ENCODE measurements at regions not wholly inside any gene's neighbourhood (a gene's known extent, or its start where the extent isn't known, plus 50 kb on each side); places are given as distances from the start of the nearest gene placed in this dataset.

DNA sequence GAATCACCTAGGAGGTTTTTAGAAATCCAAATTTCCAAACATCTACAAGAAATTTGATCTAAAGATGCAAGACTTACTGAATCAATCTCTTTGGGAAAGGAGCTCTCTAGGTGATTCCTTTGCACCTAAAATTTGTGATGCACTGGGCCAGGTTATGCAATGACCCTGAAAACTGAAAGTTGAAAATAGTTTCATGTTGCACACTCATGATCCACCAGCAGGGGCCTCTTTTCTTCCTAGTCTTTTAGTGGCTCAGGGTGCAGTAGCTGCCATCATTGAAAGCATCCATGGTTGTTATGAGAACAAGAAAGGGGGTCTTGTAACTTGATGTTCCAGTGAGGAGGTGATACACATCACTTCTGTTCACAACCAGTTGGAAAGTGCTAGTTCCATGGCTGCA is 486.8 kb downstream of the PSAT1 start:
- H3K27me3 ChIP-seq (ENCODE audit: control insufficient read depth, insufficient read depth, low read length) = no peaks in the 10 kb centered on the region
- H3K4me3 ChIP-seq (replicated peaks in 1 of 4; ENCODE audit: control extremely low read depth in 1 of 4, insufficient read depth in 1 of 4, low read depth in 3 of 4, low read length in 4 of 4) = no peak overlapping the region
- H3K27ac ChIP-seq (ENCODE audit: insufficient read depth, low read length) = no peak overlapping the region
- no peak overlapping the region for H2AFZ ChIP-seq (ENCODE audit: low read length)
- H3K79me2 ChIP-seq (ENCODE audit: control insufficient read depth, insufficient read depth, low read length) = no peaks in the 10 kb centered on the region
- no peaks in the 10 kb centered on the region for H3K4me1 ChIP-seq (ENCODE audit: control insufficient read depth, extremely low read depth, insufficient read depth, low read length)
- no peak overlapping the region for H3K9ac ChIP-seq (ENCODE audit: insufficient read depth, low read length)
- no peaks in the 10 kb centered on the region for H3K9me3 ChIP-seq (ENCODE audit: control insufficient read depth, insufficient read depth, low read depth, low read length)
- H3K36me3 ChIP-seq (ENCODE audit: control insufficient read depth, insufficient read depth, low read length) = no peaks in the 10 kb centered on the region
- no peak for DNase-seq (ENCODE audit: low read depth in 2 of 2)
- no peak overlapping the region for H3K4me2 ChIP-seq (ENCODE audit: extremely low read depth, insufficient read depth, low read length)
- no peaks in the 10 kb centered on the region for H4K20me1 ChIP-seq (ENCODE audit: control insufficient read depth, extremely low read depth, insufficient read depth, low read length)
- TF ChIP-seq EZH2 (IDR thresholded peaks at IDR 0.05; ENCODE audit: low read length, missing control alignments) = no peak
- TF ChIP-seq, protein P1, sequence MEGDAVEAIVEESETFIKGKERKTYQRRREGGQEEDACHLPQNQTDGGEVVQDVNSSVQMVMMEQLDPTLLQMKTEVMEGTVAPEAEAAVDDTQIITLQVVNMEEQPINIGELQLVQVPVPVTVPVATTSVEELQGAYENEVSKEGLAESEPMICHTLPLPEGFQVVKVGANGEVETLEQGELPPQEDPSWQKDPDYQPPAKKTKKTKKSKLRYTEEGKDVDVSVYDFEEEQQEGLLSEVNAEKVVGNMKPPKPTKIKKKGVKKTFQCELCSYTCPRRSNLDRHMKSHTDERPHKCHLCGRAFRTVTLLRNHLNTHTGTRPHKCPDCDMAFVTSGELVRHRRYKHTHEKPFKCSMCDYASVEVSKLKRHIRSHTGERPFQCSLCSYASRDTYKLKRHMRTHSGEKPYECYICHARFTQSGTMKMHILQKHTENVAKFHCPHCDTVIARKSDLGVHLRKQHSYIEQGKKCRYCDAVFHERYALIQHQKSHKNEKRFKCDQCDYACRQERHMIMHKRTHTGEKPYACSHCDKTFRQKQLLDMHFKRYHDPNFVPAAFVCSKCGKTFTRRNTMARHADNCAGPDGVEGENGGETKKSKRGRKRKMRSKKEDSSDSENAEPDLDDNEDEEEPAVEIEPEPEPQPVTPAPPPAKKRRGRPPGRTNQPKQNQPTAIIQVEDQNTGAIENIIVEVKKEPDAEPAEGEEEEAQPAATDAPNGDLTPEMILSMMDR (conservative IDR thresholded peaks at IDR 0.05 in 1 of 2, IDR thresholded peaks at IDR 0.05 in 1 of 2; ENCODE audit: low read depth in 1 of 2, low read length in 2 of 2) = peak; percentile 14 to 32

DNA sequence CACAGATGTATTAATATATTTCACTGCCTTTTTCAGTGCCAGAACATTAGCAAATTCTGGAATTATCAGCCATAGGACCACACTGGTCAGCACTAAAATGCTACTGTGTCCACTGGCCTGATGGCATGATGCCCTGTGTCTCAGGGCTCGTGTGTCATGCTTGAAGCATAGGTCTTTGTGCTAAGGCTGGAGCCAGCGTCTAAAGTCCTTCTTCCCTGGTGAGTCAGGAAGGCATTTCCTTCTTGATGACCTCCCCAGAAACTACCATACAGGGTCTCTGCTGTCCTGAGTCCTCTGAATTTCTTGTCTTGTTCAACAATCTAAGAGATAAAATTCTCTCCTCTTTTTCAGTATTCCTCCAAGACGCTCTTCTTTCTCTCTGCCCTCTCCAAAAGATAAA is 489.9 kb downstream of the PSAT1 start:
- no peak overlapping the region for H3K4me2 ChIP-seq (ENCODE audit: extremely low read depth, insufficient read depth, low read length)
- no peaks in the 10 kb centered on the region for H3K9me3 ChIP-seq (ENCODE audit: control insufficient read depth, insufficient read depth, low read depth, low read length)
- no peak overlapping the region for H2AFZ ChIP-seq (ENCODE audit: low read length)
- no peak overlapping the region for H3K4me3 ChIP-seq (replicated peaks in 1 of 4; ENCODE audit: control extremely low read depth in 1 of 4, insufficient read depth in 1 of 4, low read depth in 3 of 4, low read length in 4 of 4)
- H3K79me2 ChIP-seq (ENCODE audit: control insufficient read depth, insufficient read depth, low read length) = no peaks in the 10 kb centered on the region
- no peak for TF ChIP-seq EZH2 (IDR thresholded peaks at IDR 0.05; ENCODE audit: low read length, missing control alignments)
- TF ChIP-seq, protein P1 (conservative IDR thresholded peaks at IDR 0.05 in 1 of 2, IDR thresholded peaks at IDR 0.05 in 1 of 2; ENCODE audit: low read depth in 1 of 2, low read length in 2 of 2) = no peak
- H3K4me1 ChIP-seq (ENCODE audit: control insufficient read depth, extremely low read depth, insufficient read depth, low read length) = no peaks in the 10 kb centered on the region
- no peaks in the 10 kb centered on the region for H4K20me1 ChIP-seq (ENCODE audit: control insufficient read depth, extremely low read depth, insufficient read depth, low read length)
- no peaks in the 10 kb centered on the region for H3K27me3 ChIP-seq (ENCODE audit: control insufficient read depth, insufficient read depth, low read length)
- H3K36me3 ChIP-seq (ENCODE audit: control insufficient read depth, insufficient read depth, low read length) = no peaks in the 10 kb centered on the region
- H3K9ac ChIP-seq (ENCODE audit: insufficient read depth, low read length) = no peak overlapping the region
- no peak overlapping the region for H3K27ac ChIP-seq (ENCODE audit: insufficient read depth, low read length)
- peak; percentile 1 to 83 for DNase-seq (ENCODE audit: low read depth in 2 of 2)

DNA sequence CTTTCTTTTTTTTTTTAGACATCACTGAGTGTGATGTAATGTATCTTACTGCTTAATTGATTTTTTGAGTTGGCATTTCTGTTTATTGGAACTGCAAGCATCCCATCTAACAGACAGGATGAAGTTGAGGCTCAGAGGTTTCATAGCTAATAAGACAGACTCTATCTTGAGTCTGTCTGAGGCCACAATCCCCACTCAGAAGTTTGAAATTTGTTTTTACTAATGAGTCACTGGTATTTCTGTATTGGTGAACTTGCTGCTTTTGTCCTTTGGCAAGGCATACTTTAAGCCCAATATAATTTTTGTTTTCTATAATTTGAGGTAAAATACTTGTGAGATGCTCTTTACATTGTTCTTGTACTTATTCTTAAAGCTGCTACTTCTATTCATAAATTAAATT is 491.2 kb downstream of the PSAT1 start:
- no peak overlapping the region for H3K4me2 ChIP-seq (ENCODE audit: extremely low read depth, insufficient read depth, low read length)
- DNase-seq (ENCODE audit: low read depth in 2 of 2) = peak; percentile 23 to 75

More for the DNA sequence above, 491.2 kb downstream of the PSAT1 start:
- Histone ChIP-seq H3K9ac (ENCODE audit: insufficient read depth, low read length) (no peak overlapping the region), H2AFZ (ENCODE audit: low read length) (no peak overlapping the region), H3K4me3 (replicated peaks in 1 of 4; ENCODE audit: control extremely low read depth in 1 of 4, insufficient read depth in 1 of 4, low read depth in 3 of 4, low read length in 4 of 4) (no peak overlapping the region), H3K27ac (ENCODE audit: insufficient read depth, low read length) (no peak overlapping the region), H3K9me3 (ENCODE audit: control insufficient read depth, insufficient read depth, low read depth, low read length) (no peaks in the 10 kb centered on the region), H3K79me2 (ENCODE audit: control insufficient read depth, insufficient read depth, low read length) (no peaks in the 10 kb centered on the region), H3K4me1 (ENCODE audit: control insufficient read depth, extremely low read depth, insufficient read depth, low read length) (no peaks in the 10 kb centered on the region), H3K36me3 (ENCODE audit: control insufficient read depth, insufficient read depth, low read length) (no peaks in the 10 kb centered on the region), H3K27me3 (ENCODE audit: control insufficient read depth, insufficient read depth, low read length) (no peaks in the 10 kb centered on the region), H4K20me1 (ENCODE audit: control insufficient read depth, extremely low read depth, insufficient read depth, low read length) (no peaks in the 10 kb centered on the region)
- TF ChIP-seq EZH2 (IDR thresholded peaks at IDR 0.05; ENCODE audit: low read length, missing control alignments) = no peak
- TF ChIP-seq, protein P1 (conservative IDR thresholded peaks at IDR 0.05 in 1 of 2, IDR thresholded peaks at IDR 0.05 in 1 of 2; ENCODE audit: low read depth in 1 of 2, low read length in 2 of 2) = no peak
